OCI-LY3 (cell line): ENCODE measurements at regions not wholly inside any gene's neighbourhood (a gene's known extent, or its start where the extent isn't known, plus 50 kb on each side); places are given as distances from the start of the nearest gene placed in this dataset.
"Not testable (repeated sequence)": the region's sequence is repeated elsewhere in the genome, so short reads cannot be mapped to it uniquely, and the experiment has no call there.

Source experiments
- CTCF ChIP-seq: fragments of 200-600, 300-600 bp; sonication (generic); IDR thresholded peaks from 2 replicates; pipeline ENCODE4 v1.5.1; 2014; ENCODE audit warnings: antibody characterized with exemption, low read length, low read depth
- EZH2phosphoT487 ChIP-seq: fragments of 200-600 bp; shearing (Covaris generic); IDR thresholded peaks from 2 replicates; pipeline ENCODE4 v1.6.1; 2018; ENCODE audit warnings: antibody characterized with exemption, mixed run types, low read depth

- not testable (repeated sequence) for TF ChIP-seq CTCF, EZH2phosphoT487
Observed at GRCh38 chr4:69367664-69368063, 87.4 kb downstream of the UGT2B28 start.
